T-helper 1 cell (primary cell): ENCODE measurements at regions not wholly inside any gene's neighbourhood (a gene's known extent, or its start where the extent isn't known, plus 50 kb on each side); places are given as distances from the start of the nearest gene placed in this dataset.

Experiments
- DNase-seq, 5 donors: peaks; one replicate each; pipeline ENCODE4 v3.0.0-alpha.2; 2012 to 2020

DNA sequence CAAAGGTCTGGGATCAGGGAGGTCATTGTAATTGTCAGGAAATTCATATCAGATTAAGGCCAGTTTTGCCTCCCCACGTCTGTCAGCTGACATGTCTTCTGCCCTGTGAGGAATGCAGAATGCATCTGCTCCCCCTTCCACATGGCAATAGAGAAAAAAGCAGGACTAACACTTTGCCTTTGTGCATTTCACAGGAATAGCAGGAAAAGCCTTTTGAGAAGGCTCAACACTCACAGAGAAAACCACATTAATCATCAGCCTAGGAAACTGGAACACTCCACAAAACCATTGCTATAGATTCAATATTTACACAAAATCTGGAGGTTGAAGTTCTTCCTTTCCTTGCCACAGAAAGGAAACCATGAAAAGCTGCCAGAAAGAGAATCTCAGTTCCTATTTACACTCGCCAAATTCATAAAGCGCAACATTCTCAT lies 165.2 kb upstream of the HES1 start:
- no peak for DNase-seq

DNA sequence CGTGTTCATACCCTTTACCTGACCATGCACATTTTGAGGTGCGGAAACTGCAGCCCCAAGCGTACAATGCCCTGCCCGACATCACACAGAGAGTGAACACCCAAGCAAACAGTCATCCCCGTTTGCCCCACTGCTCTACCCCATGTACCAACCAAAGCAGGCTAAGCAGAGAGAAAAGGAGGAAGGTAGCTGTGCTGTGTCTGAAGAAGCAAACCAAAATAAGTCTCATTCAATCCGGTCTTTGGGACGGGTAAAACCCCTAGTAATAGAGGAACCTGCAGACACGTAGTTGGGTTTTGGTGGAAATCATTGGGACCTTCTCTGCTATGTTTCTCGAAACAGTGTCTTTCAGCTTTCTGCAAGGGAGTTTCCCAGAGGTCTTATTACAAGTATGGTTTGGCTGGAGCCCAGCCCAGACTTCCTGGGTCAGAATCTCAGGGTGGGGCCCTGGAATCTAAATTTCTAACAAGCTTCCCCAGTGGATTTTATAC lies 164.6 kb upstream of the HES1 start:
- DNase-seq, result peak in 1 of 5 donors; percentile 49

DNA sequence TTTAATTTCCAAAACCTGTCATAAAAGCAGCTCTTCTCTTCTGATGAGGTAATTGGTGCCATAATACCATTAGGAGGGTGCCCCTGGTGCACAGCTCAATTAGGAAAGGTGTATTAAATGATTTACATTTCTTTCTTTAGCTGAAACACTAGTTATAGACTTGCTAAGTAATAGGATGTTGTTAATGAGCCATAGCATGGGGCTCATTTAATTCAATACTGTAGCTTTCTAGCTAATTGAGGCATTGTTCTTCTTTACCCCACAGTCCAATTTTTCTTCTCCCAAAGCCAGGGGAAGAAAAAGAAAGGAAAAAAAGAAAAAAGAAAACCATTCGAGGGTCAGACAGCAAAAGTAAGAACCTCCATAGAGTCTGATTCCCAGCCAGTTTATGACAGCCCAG lies 164.0 kb upstream of the HES1 start:
- no peak for DNase-seq

DNA sequence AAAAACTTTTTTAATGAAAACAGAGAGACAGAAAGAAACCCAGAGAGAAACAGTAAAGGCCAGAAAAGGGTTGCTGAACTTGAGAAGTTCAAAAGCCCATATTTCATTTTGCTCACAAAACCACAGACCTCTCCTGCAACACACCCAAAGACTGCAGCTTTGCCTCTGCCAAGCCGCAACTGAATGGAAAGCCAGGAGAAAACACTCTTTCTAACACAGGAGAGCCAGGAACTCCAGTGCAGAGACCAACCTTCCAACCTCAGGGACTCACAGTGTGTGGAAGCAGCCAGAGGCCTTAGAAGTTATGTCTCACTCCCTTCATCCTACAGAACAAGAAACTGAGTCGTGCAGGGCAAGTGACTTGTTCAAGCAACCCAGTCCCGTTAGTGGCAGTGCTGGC lies 163.1 kb upstream of the HES1 start:
- no peak for DNase-seq

DNA sequence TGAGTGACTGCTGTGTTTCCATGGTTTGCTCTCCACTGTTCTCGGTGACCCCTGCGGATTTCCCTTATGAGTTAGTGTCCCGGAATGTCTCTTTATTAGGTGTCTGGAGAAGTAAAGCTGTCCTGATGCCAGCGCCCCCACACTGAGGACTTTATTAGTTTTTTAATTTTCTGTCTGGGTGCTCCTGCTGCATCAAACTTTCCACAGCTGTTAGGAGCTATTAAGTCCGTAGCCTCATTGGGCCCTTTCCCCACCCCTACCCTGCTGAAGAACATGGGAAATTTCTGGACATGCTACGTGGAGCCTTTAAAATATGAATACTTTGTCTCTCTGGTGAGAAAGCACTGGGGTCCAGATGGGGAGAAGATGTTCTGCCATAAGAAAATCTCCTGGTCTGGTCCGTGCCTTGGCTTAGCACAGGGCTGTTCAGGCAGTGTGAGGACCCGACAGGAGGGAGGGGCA lies 161.7 kb upstream of the HES1 start:
- no peak for DNase-seq

DNA sequence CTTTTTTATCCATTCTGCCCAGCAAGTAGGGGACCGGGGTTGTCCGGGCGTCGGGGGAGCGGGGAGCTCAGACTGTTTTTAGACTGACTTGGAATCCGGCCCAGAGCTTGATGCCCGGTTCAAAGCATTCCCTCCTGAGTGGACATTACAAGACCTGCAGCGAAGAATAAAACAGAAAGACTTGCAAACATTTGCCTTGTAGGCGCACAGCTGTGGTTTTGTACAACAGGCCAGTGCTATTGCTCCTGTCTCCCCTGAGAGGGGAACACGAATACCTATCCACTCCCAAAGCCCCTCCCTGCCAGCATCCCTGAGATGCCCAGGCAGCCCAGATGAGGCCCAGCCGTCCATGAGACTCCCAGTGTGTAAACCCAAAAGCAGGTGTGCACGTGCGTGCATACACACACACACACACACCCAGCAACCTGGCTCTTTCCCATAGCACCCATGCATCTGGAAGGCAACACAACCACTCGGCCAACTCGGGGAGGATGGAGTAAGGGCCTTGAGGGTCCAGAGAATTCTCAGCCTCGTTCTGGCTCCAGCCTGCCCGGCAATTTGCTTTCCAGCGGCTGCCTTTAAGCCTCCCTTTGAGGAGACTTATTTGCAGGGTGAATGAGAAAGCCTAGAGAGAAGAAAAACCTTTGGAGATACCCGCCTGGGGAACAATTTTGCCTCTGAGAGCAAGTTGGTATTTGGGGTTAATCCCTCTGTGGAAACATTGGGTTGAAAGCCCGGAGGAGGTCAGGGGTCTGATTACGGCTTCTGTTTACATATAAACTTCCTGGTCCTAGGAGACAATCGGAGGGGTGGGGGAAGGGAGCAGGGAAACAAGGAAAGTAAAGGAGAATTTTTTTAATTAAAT lies 161.0 kb upstream of the HES1 start:
- DNase-seq, result no peak

DNA sequence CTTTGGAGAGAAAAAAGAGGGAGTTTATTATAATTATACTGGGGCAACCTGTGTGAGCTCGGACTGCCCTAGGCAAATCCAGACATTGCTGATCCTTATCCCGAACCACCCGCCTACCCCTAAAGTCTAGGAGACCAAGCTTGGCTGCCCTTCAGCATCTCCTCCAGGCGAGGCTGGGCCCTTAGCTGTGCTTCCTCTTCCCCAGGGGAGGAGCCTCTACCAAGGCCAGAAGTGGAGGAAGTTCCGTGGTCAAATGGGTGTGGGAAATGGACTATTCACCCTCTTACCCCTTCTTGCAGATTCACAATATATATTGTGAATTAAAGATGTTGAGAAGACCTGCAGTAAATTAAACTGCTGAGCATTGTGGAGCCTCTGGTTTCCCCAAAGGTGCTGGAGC lies 158.3 kb upstream of the HES1 start:
- no peak for DNase-seq

DNA sequence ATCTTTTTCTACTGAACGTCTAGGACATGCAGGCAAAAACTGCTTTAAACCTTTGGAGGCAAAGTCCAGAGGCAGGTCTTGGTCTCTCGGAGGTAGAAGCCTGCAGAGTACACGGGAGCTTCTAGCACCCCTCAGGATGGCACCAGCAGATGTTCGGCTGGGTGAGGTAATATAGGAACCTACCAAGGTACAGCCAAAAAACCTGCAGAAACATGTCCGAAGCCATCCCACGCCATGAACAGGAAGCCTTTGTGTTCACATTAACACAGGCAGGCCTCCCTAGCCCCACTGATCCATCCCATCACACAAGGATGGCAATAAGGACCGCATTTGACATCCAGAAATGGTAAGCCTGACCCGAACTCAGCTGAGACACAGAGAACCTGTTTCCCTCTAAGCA lies 157.9 kb upstream of the HES1 start:
- no peak for DNase-seq

DNA sequence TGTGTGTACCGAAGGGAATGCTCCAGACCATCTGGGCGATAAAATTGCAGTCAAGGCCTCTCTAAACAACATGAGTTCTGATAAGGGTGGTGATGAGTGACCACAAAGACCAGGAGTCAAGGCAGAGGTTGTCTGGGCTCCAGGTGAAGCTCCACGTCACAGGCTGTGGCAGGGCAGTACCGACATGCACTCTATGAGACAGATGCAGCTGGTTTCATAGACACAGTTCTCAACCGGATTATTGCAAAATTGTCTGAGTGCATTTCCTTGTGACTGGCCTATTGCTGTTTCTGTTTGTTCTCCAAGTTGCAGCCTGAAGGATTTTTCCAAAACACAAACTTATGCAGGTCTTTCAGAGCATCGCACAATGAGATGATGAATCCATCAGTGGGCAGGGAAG lies 157.5 kb upstream of the HES1 start:
- DNase-seq, result no peak

DNA sequence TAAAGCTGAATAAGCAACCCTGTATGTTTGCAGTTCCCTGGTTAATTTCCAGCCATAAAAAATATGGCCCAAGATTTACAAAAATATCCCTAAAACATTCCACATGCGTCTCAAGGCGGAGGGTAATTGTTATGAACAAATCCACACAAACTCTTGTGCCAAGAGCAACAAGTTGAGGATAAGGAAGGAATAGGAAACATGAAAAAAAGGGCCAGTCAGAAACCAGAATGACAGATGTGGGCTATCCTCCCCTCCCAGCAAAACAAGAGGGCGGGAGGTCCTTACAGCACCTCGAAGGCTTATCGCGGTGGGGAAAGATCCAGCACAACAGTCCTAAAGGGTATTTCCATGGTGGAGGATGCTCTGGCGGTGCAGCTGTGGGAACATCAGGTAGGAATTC lies 155.6 kb upstream of the HES1 start:
- DNase-seq, result no peak

DNA sequence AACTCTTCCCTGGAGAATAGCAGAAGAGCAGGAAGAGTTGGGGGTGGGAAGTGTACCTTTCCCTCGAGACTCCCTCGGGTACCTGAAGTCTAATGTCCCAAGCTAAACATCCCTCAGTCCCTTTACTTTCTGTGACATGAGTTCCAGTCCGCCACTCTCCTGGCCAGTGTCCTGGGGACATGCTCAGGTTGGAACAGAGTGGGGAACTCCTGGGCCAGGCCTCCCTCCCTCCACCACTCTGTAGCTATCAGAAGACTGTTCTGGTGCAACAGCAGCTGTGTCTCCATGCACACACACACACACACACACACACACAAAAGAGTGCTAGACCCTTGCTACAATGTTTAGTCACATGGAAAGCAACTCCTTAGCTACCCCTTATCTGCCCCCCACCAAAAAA lies 155.0 kb upstream of the HES1 start:
- DNase-seq, result no peak

DNA sequence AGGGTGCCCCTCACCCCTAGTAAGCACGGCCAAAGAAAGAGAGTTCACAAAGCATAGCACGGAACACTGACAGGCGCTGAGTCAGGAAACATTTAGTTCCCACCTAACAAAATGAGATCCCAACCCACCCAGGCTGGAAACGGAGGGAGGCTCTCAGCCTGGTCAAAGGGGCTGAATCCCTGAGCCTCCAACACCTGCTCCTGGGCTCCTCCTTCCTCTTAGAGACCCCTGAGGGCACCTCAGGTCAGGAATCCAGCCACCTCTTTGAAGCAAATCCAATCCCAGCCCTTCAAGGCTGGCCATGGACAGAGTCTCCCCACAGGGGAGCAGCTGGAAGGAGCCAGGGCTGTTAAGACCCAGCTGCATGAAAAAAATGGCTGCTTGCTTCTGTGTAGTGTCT lies 154.4 kb upstream of the HES1 start:
- DNase-seq, result no peak

DNA sequence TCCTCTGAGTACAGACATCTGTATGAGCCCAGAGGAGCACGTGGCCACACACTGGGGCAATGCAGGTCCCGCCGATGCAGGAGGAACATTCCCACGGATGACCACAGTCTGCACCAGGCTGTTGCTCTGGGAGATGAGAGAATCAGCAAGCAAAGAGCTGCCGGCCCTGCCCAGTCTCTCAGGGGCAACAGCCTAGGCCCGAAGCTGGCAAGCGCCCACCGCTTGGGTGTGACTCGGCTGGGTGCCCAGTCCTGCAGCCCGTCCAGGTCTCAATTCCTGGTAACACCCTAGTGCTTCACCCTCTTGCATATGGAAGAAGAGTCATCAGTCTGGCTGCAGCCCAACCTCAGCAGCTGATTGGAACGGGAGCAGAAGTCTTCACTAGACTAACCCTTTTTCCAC lies 153.7 kb upstream of the HES1 start:
- no peak for DNase-seq

DNA sequence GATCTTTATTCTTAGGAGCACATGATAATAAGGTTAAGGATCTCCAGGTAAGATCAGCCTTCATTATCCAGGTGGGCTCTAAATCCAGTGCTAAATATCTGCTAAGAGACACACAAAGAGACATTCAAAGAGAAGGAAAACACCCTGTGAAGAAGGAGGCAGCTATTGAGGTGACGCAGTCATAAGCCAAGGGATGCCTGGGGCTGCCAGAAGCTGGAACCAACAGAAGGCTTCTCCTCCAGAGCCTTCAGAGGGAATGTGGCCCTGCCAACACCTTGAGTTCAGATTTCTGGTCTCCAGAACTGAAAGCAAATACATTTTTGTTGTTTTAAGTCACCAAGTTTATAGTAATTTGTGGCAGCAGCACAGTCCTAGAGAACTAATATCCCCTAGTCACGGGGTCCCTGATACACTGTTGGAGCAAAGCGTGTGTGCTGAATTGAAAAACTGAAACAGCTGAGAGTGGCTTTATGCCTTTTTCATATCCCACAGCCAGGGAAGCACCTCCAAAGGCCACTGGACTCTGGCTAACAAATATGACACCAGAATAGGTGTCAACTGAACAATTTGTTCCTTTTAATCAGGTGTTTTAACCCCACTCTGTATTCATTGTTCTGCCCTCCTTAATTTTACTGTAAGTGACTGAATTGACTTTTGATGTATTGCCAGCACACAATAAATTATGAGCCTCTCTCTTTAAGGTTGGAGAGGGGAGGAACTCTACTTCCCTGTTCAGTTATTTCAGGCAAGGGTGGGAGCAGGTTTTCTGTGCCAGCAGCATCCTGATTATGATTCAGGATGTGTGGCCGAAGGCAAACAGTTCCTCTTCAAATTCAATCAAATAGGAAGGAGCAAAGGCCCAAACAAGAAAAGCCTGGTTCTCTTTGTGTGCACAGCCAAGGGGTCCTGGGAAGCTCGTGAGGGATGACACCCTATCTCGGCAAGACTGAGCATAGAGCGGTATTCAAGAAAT lies 151.8 kb upstream of the HES1 start:
- DNase-seq, result no peak

DNA sequence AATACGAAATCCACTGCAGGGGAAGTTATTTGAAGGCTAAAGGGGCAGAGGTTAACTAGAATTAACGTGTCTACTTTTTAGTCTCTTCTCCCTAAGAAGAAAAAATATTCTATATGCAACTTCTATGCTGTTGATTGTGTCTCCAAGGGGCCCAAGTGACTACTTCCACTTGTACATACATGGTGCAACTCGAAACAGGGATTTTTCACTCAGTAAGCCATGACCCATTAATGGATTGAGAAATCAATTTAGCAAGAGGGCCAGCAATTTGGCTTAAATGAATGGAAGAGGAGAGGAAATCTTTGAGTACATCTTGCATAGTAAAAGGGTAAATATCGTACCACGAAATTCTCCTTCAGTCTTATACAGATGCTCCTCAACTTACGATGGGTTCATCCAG lies 151.1 kb upstream of the HES1 start:
- DNase-seq, result no peak

DNA sequence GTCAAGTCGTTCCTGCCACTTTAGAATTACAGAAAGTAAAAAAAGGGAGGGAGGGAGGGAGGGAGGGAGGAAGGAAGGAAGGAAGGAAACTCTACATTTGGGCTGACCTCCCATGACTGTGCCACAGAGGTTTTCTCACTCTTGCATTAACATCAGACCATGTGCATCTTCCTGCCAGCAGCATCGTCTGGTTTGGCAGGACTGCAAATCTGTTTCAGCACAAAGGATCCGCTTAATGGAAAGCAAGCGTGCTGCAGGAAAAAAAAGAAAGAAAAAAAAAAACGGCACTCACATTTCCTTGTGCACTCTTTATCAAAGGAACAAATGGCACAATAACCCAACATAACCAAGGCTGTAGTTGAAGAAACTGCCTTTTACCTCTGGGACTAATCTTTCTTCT lies 148.8 kb upstream of the HES1 start:
- DNase-seq, result no peak

DNA sequence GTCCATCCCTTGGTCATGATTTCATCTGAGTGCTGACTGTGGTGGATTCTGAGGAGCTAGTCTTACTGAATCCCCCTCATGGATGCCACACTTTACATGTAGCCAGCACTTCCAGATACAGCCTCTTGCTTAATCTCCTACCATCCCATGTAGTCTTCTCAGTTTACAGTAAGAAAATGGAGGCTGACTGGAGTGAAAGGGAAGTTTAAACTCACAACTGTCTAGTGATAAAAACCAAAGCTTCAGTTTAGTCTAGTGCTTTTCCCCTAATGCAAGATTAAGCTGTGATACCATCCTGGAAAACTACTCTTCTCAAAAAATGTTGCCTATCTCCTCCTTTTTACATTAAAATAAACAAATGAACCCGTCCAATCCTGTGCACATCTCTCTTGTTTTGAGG lies 146.8 kb upstream of the HES1 start:
- DNase-seq, result no peak

DNA sequence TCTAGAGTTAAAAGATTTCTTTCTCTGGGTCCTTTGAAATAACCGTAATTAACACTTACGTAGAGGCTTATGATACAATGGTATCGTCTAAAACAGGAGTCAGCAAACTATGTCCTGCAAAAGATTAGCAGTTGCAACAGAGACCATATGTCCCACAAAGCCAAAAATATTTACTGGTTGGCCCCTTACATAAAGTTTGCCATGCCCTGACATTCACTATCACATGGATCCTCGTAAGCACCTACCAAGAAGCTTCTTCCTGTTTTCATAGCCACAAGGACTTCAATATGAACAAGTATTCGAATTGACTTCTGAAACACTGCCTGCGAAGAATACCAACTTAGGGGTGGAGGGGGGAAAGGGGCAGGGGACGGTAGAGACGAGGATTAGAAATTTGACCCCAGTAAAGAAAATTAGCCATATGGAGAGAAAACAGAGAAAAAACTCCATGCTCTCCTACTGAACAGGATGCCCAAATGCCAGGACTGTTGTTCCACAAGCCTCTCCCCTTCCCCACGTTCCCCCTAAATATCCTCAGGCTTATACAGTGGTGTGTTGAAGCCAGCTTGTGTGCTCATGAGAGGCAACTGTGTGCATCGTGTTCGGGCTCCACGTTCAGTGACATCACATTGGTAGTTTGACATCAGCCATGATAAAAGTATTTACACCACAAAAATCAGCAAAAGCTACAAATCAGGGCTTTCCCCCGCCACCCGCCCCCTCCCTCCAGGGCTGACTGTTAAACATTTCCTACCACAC lies 144.1 kb upstream of the HES1 start:
- DNase-seq, result no peak

DNA sequence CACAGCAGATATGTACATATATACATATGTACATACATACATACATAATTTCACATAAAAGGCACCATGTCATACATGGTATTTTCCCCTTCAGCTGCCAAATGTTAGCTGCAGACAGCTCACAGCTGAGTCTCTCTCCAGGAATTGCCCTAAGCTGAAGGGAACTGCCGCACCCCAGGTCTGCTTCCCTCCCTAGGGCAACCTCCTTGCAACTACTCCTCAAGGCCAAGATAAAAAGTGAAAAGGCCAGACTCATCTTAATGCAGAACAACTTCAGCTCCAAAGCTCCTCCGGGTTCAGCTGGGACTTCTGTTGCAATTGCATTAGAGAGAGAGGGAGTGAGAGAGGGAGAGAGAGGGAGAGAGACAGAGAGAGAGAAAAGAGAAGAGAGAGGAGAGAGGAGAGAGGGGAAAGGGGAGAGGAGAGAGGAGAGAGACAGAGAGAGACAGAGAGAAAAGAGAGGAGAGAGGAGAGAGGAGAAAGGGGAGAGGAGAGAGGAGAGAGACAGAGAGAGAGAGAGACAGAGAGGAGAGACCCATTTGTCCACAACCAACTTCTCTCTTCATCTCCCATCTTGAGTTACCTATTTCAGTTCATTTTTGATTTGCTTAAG lies 143.4 kb upstream of the HES1 start:
- no peak for DNase-seq

DNA sequence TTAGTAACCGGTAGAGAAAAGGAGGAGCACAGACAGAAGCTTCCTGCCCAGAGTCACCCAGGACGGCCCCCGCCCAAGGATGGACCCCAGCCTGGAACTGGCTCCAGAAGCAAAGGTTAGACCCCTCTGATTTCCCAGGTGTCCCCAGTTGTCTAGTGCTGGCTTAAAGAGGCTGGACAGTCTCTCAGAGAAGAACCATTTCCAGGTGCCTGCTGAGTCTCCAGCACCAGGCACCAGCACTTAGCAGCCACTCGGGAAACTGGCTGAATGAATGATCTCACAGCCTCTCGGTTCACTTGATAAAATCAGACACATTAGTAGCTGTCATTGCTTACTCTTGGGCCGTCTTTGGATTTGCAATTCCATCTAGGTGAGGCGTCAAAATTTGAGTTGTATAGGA lies 139.7 kb upstream of the HES1 start:
- no peak for DNase-seq

DNA sequence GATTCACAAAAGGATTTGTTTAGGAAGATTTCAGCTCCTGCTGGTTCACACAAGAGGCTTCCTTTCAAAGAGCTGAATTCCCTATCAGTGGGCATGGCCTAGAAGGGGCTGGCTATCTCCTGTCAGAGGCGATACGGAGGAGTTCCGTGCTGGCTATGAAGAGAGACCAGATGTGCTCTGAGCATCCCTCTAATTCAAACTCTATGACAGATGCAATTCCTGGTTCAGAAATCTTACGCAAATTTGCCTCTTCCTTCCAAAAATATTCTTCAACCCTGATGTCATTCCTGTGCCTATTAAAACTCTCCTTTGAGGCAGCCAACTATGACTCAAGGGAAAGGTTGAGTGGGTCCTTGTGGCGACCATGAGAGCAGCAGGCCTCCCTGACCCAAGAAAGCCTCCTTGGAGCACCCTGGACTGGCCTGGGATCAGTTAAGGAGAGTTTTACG lies 139.3 kb upstream of the HES1 start:
- no peak for DNase-seq
